ENCODE measurements at regions not wholly inside any gene's neighbourhood (a gene's known extent, or its start where the extent isn't known, plus 50 kb on each side); places are given as distances from the start of the nearest gene placed in this dataset.

DNA sequence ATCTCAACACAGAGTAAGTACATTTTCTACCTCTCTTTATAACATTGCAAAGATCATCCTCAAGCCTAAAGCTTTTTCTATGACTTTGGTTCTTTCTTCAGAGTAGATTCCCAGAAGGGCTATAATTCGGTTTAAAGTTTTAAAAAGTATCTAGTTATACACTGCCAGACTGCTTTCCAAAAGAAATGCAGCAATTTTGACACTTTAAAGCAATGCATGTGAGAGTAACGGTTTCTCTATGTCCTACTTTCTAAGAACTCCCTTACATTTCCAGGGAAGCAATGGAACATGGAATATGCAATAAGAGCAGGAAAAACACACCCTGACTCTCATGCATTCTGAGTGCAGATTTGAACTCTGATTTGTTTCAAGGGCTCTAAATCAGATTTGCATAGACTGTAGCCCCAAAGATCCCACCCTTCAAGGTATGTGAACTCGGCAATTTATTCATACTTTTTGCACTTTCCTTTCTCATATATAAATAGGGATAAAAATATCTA lies 331.6 kb downstream of the HHIPL2 start:
- RAD21 ChIA-PET (ENCODE audit: low non-redundant PET in 1 of 2, low total read pairs in 2 of 2, uncharacterized antibody in 2 of 2, unreplicated experiment in 2 of 2): no interaction called here
- no peak for TF ChIP-seq SP1 (IDR thresholded peaks at IDR 0.05; ENCODE audit: low read depth)
- TF ChIP-seq ZFX (IDR thresholded peaks at IDR 0.05): no peak
- no peak for TF ChIP-seq CEBPB (IDR thresholded peaks at IDR 0.05; ENCODE audit: low read depth)
- TF ChIP-seq, protein P1, sequence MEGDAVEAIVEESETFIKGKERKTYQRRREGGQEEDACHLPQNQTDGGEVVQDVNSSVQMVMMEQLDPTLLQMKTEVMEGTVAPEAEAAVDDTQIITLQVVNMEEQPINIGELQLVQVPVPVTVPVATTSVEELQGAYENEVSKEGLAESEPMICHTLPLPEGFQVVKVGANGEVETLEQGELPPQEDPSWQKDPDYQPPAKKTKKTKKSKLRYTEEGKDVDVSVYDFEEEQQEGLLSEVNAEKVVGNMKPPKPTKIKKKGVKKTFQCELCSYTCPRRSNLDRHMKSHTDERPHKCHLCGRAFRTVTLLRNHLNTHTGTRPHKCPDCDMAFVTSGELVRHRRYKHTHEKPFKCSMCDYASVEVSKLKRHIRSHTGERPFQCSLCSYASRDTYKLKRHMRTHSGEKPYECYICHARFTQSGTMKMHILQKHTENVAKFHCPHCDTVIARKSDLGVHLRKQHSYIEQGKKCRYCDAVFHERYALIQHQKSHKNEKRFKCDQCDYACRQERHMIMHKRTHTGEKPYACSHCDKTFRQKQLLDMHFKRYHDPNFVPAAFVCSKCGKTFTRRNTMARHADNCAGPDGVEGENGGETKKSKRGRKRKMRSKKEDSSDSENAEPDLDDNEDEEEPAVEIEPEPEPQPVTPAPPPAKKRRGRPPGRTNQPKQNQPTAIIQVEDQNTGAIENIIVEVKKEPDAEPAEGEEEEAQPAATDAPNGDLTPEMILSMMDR (IDR thresholded peaks at IDR 0.05 in 2 of 3, conservative IDR thresholded peaks at IDR 0.05 in 1 of 3; ENCODE audit: borderline replicate concordance in 1 of 3, insufficient read depth in 1 of 3, low read depth in 2 of 3, low read length in 2 of 3): no peak
- TF ChIP-seq SRF (IDR thresholded peaks at IDR 0.05; ENCODE audit: low read depth): no peak
- TF ChIP-seq CBX3 (IDR thresholded peaks at IDR 0.05; ENCODE audit: low read depth): no peak
- no peak for TF ChIP-seq POLR2A (IDR thresholded peaks at IDR 0.05; ENCODE audit: borderline replicate concordance, extremely low read depth, insufficient read depth, insufficient read length)
- TF ChIP-seq, protein P2, sequence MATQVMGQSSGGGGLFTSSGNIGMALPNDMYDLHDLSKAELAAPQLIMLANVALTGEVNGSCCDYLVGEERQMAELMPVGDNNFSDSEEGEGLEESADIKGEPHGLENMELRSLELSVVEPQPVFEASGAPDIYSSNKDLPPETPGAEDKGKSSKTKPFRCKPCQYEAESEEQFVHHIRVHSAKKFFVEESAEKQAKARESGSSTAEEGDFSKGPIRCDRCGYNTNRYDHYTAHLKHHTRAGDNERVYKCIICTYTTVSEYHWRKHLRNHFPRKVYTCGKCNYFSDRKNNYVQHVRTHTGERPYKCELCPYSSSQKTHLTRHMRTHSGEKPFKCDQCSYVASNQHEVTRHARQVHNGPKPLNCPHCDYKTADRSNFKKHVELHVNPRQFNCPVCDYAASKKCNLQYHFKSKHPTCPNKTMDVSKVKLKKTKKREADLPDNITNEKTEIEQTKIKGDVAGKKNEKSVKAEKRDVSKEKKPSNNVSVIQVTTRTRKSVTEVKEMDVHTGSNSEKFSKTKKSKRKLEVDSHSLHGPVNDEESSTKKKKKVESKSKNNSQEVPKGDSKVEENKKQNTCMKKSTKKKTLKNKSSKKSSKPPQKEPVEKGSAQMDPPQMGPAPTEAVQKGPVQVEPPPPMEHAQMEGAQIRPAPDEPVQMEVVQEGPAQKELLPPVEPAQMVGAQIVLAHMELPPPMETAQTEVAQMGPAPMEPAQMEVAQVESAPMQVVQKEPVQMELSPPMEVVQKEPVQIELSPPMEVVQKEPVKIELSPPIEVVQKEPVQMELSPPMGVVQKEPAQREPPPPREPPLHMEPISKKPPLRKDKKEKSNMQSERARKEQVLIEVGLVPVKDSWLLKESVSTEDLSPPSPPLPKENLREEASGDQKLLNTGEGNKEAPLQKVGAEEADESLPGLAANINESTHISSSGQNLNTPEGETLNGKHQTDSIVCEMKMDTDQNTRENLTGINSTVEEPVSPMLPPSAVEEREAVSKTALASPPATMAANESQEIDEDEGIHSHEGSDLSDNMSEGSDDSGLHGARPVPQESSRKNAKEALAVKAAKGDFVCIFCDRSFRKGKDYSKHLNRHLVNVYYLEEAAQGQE (IDR thresholded peaks at IDR 0.05; ENCODE audit: low read depth): no peak
- TF ChIP-seq ZNF274 (IDR thresholded peaks at IDR 0.05; ENCODE audit: low read depth, low read length): no peak
- TF ChIP-seq FOSL1 (IDR thresholded peaks at IDR 0.05; ENCODE audit: low read depth): no peak
- no peak for TF ChIP-seq SIN3A (IDR thresholded peaks at IDR 0.05; ENCODE audit: low read depth)
- TF ChIP-seq POLR2AphosphoS5 (IDR thresholded peaks at IDR 0.05; ENCODE audit: low read depth, low read length): no peak
- TF ChIP-seq, protein P3, sequence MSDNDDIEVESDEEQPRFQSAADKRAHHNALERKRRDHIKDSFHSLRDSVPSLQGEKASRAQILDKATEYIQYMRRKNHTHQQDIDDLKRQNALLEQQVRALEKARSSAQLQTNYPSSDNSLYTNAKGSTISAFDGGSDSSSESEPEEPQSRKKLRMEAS (IDR thresholded peaks at IDR 0.05): no peak
- TF ChIP-seq, protein P4, sequence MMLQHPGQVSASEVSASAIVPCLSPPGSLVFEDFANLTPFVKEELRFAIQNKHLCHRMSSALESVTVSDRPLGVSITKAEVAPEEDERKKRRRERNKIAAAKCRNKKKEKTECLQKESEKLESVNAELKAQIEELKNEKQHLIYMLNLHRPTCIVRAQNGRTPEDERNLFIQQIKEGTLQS (IDR thresholded peaks at IDR 0.05): no peak
- TF ChIP-seq EGR1 (IDR thresholded peaks at IDR 0.05; ENCODE audit: low read depth): no peak
- TF ChIP-seq JUND (IDR thresholded peaks at IDR 0.05): no peak
- no peak for TF ChIP-seq TCF7L2 (IDR thresholded peaks at IDR 0.05; ENCODE audit: borderline replicate concordance, extremely low read depth, insufficient read depth, insufficient read length)
- H3K27me3 ChIP-seq (ENCODE audit: insufficient read depth, low read length): no peaks in the 10 kb centered on the region
- no peak overlapping the region for H2AFZ ChIP-seq (ENCODE audit: low read depth, low read length, poor library complexity, severe bottlenecking)
- H3K4me1 ChIP-seq (ENCODE audit: control insufficient read depth in 1 of 2, insufficient read depth in 2 of 2, low read length in 2 of 2): no peaks in the 10 kb centered on the region
- no peaks in the 10 kb centered on the region for H3K9me3 ChIP-seq (ENCODE audit: control insufficient read depth in 1 of 2, insufficient read depth in 1 of 2, low read depth in 1 of 2, low read length in 2 of 2)
- ATAC-seq: no peak
- H3K9ac ChIP-seq (ENCODE audit: low read length): no peak overlapping the region
- H3K4me3 ChIP-seq (replicated peaks in 1 of 2; ENCODE audit: low read depth in 1 of 2, low read length in 2 of 2): no peak overlapping the region
- no peaks in the 10 kb centered on the region for H4K20me1 ChIP-seq (ENCODE audit: insufficient read depth)
- no peak overlapping the region for H3K4me2 ChIP-seq (ENCODE audit: low read length)
- intact Hi-C loops (cut with micrococcal nuclease): no loop called here
- H3K9me2 ChIP-seq (ENCODE audit: insufficient read depth): no peaks in the 10 kb centered on the region
- CTCF ChIA-PET: no interaction called here
- H3K36me3 ChIP-seq (ENCODE audit: control insufficient read depth in 1 of 2, insufficient read depth in 2 of 2, low read length in 2 of 2): no peaks in the 10 kb centered on the region
- no peaks in the 10 kb centered on the region for H3K79me2 ChIP-seq (ENCODE audit: insufficient read depth, low read length)
- POLR2A ChIA-PET: no interaction called here
- no peak for DNase-seq (ENCODE audit: low read depth, low spot score)
- H3K27ac ChIP-seq (ENCODE audit: low read depth, low read length): no peak overlapping the region
- no TSS peak for BruUV-seq (replicated peaks)

Data from HCT116 (cell line).